ENCODE measurements at regions not wholly inside any gene's neighbourhood (a gene's known extent, or its start where the extent isn't known, plus 50 kb on each side); places are given as distances from the start of the nearest gene placed in this dataset.

GRCh38 chr4:165610679-165611437 is 232.1 kb downstream of the CPE start:
- no peaks in the 10 kb centered on the region for H4K20me1 ChIP-seq (ENCODE audit: control insufficient read depth, insufficient read depth, low read depth, low read length)
- no peaks in the 10 kb centered on the region for H3K4me1 ChIP-seq (ENCODE audit: control insufficient read depth, low read length)
- no peak overlapping the region for H3K4me2 ChIP-seq (ENCODE audit: low read length)
- no peak overlapping the region for H3K4me3 ChIP-seq (ENCODE audit: low read length)
- H3K27ac ChIP-seq (ENCODE audit: low read depth, low read length) = no peak overlapping the region
- H3K79me2 ChIP-seq (ENCODE audit: control insufficient read depth, low read length) = no peaks in the 10 kb centered on the region
- H3K9me3 ChIP-seq (ENCODE audit: control insufficient read depth, insufficient read depth, low read length) = no peaks in the 10 kb centered on the region
- H3F3A ChIP-seq (ENCODE audit: control insufficient read depth, insufficient read depth) = no peaks in the 10 kb centered on the region
- TF ChIP-seq, protein P1, sequence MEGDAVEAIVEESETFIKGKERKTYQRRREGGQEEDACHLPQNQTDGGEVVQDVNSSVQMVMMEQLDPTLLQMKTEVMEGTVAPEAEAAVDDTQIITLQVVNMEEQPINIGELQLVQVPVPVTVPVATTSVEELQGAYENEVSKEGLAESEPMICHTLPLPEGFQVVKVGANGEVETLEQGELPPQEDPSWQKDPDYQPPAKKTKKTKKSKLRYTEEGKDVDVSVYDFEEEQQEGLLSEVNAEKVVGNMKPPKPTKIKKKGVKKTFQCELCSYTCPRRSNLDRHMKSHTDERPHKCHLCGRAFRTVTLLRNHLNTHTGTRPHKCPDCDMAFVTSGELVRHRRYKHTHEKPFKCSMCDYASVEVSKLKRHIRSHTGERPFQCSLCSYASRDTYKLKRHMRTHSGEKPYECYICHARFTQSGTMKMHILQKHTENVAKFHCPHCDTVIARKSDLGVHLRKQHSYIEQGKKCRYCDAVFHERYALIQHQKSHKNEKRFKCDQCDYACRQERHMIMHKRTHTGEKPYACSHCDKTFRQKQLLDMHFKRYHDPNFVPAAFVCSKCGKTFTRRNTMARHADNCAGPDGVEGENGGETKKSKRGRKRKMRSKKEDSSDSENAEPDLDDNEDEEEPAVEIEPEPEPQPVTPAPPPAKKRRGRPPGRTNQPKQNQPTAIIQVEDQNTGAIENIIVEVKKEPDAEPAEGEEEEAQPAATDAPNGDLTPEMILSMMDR (IDR thresholded peaks at IDR 0.05; ENCODE audit: low read depth, low read length, poor library complexity, severe bottlenecking) = no peak
- TF ChIP-seq EZH2phosphoT487 (IDR thresholded peaks at IDR 0.05; ENCODE audit: borderline replicate concordance, low read length) = no peak
- H3K27me3 ChIP-seq (ENCODE audit: control insufficient read depth, low read length) = no peaks in the 10 kb centered on the region
- H3K36me3 ChIP-seq (ENCODE audit: control insufficient read depth, low read length) = no peaks in the 10 kb centered on the region
- no peaks in the 10 kb centered on the region for H3K9me2 ChIP-seq (replicated peaks; ENCODE audit: control insufficient read depth, low read length)

- H3K4me2 ChIP-seq (ENCODE audit: low read length) = no peak overlapping the region
- TF ChIP-seq EZH2phosphoT487 (IDR thresholded peaks at IDR 0.05; ENCODE audit: borderline replicate concordance, low read length) = no peak
- TF ChIP-seq, protein P1 (IDR thresholded peaks at IDR 0.05; ENCODE audit: low read depth, low read length, poor library complexity, severe bottlenecking) = no peak
- no peaks in the 10 kb centered on the region for H4K20me1 ChIP-seq (ENCODE audit: control insufficient read depth, insufficient read depth, low read depth, low read length)
- H3F3A ChIP-seq (ENCODE audit: control insufficient read depth, insufficient read depth) = no peaks in the 10 kb centered on the region
- H3K27me3 ChIP-seq (ENCODE audit: control insufficient read depth, low read length) = no peaks in the 10 kb centered on the region
- no peak overlapping the region for H3K4me3 ChIP-seq (ENCODE audit: low read length)
- H3K9me2 ChIP-seq (replicated peaks; ENCODE audit: control insufficient read depth, low read length) = no peaks in the 10 kb centered on the region
- H3K4me1 ChIP-seq (ENCODE audit: control insufficient read depth, low read length) = no peaks in the 10 kb centered on the region
- no peaks in the 10 kb centered on the region for H3K36me3 ChIP-seq (ENCODE audit: control insufficient read depth, low read length)
- no peaks in the 10 kb centered on the region for H3K9me3 ChIP-seq (ENCODE audit: control insufficient read depth, insufficient read depth, low read length)
- no peaks in the 10 kb centered on the region for H3K79me2 ChIP-seq (ENCODE audit: control insufficient read depth, low read length)
- no peak overlapping the region for H3K27ac ChIP-seq (ENCODE audit: low read depth, low read length)
Observed at GRCh38 chr4:165612936-165613335, 234.1 kb downstream of the CPE start.

DNA sequence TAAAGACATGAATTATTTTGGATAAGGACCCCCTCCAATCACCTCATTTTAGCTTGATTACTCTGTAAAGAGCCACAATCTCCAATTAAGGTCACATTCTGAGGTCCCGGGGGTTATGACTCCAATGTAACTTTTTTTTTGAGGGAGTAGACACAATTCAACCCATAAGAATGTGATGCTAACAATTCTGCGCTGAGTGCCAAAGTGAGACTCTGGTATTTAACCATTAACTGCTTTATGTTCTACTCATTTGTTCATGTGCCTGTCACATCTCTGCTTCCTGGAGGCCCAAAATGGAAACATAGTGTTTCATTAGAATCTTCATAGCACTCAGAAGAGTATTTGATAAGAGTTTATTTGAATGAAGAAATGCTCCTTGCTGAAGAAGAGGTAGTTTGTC is 234.8 kb downstream of the CPE start:
- H3K4me3 ChIP-seq (ENCODE audit: low read length) = no peak overlapping the region
- H3K27ac ChIP-seq (ENCODE audit: low read depth, low read length) = no peak overlapping the region
- H3K36me3 ChIP-seq (ENCODE audit: control insufficient read depth, low read length) = no peaks in the 10 kb centered on the region
- H3K79me2 ChIP-seq (ENCODE audit: control insufficient read depth, low read length) = no peaks in the 10 kb centered on the region
- TF ChIP-seq, protein P1 (IDR thresholded peaks at IDR 0.05; ENCODE audit: low read depth, low read length, poor library complexity, severe bottlenecking) = no peak
- no peak for TF ChIP-seq EZH2phosphoT487 (IDR thresholded peaks at IDR 0.05; ENCODE audit: borderline replicate concordance, low read length)
- no peaks in the 10 kb centered on the region for H3K4me1 ChIP-seq (ENCODE audit: control insufficient read depth, low read length)
- H4K20me1 ChIP-seq (ENCODE audit: control insufficient read depth, insufficient read depth, low read depth, low read length) = no peaks in the 10 kb centered on the region
- no peaks in the 10 kb centered on the region for H3K9me2 ChIP-seq (replicated peaks; ENCODE audit: control insufficient read depth, low read length)
- H3K27me3 ChIP-seq (ENCODE audit: control insufficient read depth, low read length) = no peaks in the 10 kb centered on the region
- no peaks in the 10 kb centered on the region for H3F3A ChIP-seq (ENCODE audit: control insufficient read depth, insufficient read depth)
- H3K9me3 ChIP-seq (ENCODE audit: control insufficient read depth, insufficient read depth, low read length) = no peaks in the 10 kb centered on the region
- H3K4me2 ChIP-seq (ENCODE audit: low read length) = no peak overlapping the region

Data from DOHH2 (cell line).